Panc1 (cell line): ENCODE measurements at regions not wholly inside any gene's neighbourhood (a gene's known extent, or its start where the extent isn't known, plus 50 kb on each side); places are given as distances from the start of the nearest gene placed in this dataset.

ENCODE experiments used
- ATAC-seq: fragments of 200-7000 bp; cut with Tn5 transposase; 2 replicates; pipeline ENCODE4 v1.9.1; 2020; ENCODE audit warnings: mild to moderate bottlenecking, moderate library complexity
- BruUV-seq: library from RNA; stranded (reverse); fragments of 400-500 nt; replicated peaks from 2 replicates; lab custom pipeline; 2021; lab: Mats Ljungman, UMichigan
- CTCF ChIA-PET: fragments of 300-600 bp; sonication (Branson Sonifier 250); formaldehyde crosslinking; loops from one replicate; lab custom pipeline; 2022; ENCODE audit warnings: antibody characterized with exemption; lab: Charles Lee
- POLR2A ChIA-PET: fragments of 300-600 bp; sonication (Branson Sonifier 250); formaldehyde crosslinking; loops from one replicate; lab custom pipeline; 2022; ENCODE audit warnings: antibody characterized with exemption; lab: Charles Lee
- DNase-seq: peaks from one replicate; pipeline ENCODE4 v3.0.0-alpha.2; 2010; ENCODE audit warnings: low read depth, low spot score
- H3K27ac ChIP-seq: 2 replicates; pipeline ENCODE4 v1.5.1; 2011; ENCODE audit warnings: mild to moderate bottlenecking, low read length, inconsistent platforms
- H3K27me3 ChIP-seq: fragments of 200-500 bp; sonication (Bioruptor generic); 2 replicates; pipeline ENCODE4 v1.6.0; 2014; ENCODE audit warnings: low read length, inconsistent platforms; ENCODE audit not compliant: control insufficient read depth, insufficient read depth
- H3K36me3 ChIP-seq: fragments of 200-500 bp; sonication (Bioruptor generic); 2 replicates; pipeline ENCODE4 v1.5.1; 2014; ENCODE audit warnings: inconsistent platforms, mild to moderate bottlenecking, low read length, moderate library complexity; ENCODE audit not compliant: control insufficient read depth, insufficient read depth
- H3K4me1 ChIP-seq: 2 replicates; pipeline ENCODE4 v1.5.1; 2011; ENCODE audit warnings: inconsistent platforms, mild to moderate bottlenecking, low read length, moderate library complexity; ENCODE audit not compliant: control insufficient read depth, insufficient read depth
- H3K4me3 ChIP-seq, 2 experiments: 2 replicates each; pipeline ENCODE4 v1.5.1; 2011 to 2012; ENCODE audit warnings: low read depth in 2 of 2, low read length in 2 of 2, mild to moderate bottlenecking in 2 of 2, inconsistent platforms in 1 of 2, moderate library complexity in 1 of 2
- H3K9me3 ChIP-seq: fragments of 200-500 bp; sonication (Bioruptor generic); 2 replicates; pipeline ENCODE4 v1.5.1; 2014; ENCODE audit warnings: low read depth, mild to moderate bottlenecking, inconsistent platforms, low read length, moderate library complexity; ENCODE audit not compliant: control insufficient read depth, insufficient read depth
- POLR2AphosphoS5 ChIP-seq: IDR thresholded peaks from 2 replicates; pipeline ENCODE4 v1.6.1; 2012; ENCODE audit warnings: mild to moderate bottlenecking, low read depth, low read length, moderate library complexity
- REST ChIP-seq, 2 experiments: IDR thresholded peaks; 2 replicates each; pipeline ENCODE4 v1.6.1; 2011 to 2012; ENCODE audit warnings: low read depth in 2 of 2, control low read depth in 1 of 2, low read length in 1 of 2, mild to moderate bottlenecking in 1 of 2, moderate library complexity in 1 of 2; ENCODE audit not compliant: insufficient read depth in 1 of 2
- SIN3A ChIP-seq: IDR thresholded peaks from 2 replicates; pipeline ENCODE4 v1.6.1; 2012; ENCODE audit warnings: low read depth, mild to moderate bottlenecking, low read length, moderate library complexity, borderline replicate concordance; ENCODE audit not compliant: insufficient read depth
- TCF7L2 ChIP-seq: IDR thresholded peaks from 2 replicates; pipeline ENCODE4 v1.6.1; 2011; ENCODE audit warnings: mild to moderate bottlenecking, low read depth, low read length, inconsistent platforms
- in situ Hi-C: cut with HindIII; loops from 2 replicates; pipeline ENCODE4 v1.10.0; 2016; ENCODE audit warnings: low sequenced_read_pairs, low pct_unique_long_range_greater_than_20kb
- intact Hi-C: fragments of 100-400 bp; cut with micrococcal nuclease; formaldehyde crosslinking; loops from one replicate; pipeline ENCODE4 v1.10.0; 2022; ENCODE audit not compliant: unreplicated experiment
- TF ChIP-seq, protein P1 (sequence below): fragments of 450-650 bp; IDR thresholded peaks from 2 replicates; pipeline ENCODE4 v1.5.1; 2017; ENCODE audit warnings: mild to moderate bottlenecking

DNA sequence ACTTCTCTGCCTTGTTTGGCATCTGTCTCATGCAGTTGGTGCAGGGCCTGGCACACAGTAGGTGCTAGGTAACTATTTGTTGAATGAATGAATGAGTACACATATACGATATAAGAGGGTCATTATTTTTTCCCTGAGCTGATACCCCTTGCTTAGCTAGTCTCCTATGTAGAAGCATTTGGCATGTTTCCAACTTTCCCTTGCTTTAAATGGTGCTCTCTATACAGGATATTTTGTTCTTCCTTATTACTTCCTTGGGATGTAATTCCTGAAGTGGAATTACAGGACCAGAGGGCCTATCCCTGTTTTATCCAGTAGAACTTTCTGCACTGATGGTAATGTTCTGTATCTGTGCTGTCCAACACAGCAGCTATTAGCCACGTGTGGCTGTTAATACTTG is 250.1 kb upstream of the PWP1 start:
- no peaks in the 10 kb centered on the region for H3K36me3 ChIP-seq
- ChIA-PET POLR2A (no interaction called here), CTCF (no interaction called here)
- H3K9me3 ChIP-seq = no peaks in the 10 kb centered on the region
- intact Hi-C loops (no loop called here), in situ Hi-C loops (no loop called here)
- ATAC-seq (no peak), DNase-seq (no peak)
- BruUV-seq = no TSS peak
- H3K4me3 ChIP-seq = no peak overlapping the region
- H3K4me1 ChIP-seq = no peaks in the 10 kb centered on the region
- H3K27ac ChIP-seq = no peak overlapping the region
- TF ChIP-seq REST (IDR thresholded peaks at IDR 0.05; ENCODE audit: insufficient read depth in 1 of 2, low read depth in 2 of 2, low read length in 1 of 2) (no peak), TCF7L2 (no peak), SIN3A (no peak), POLR2AphosphoS5 (no peak)
- TF ChIP-seq, protein P1, sequence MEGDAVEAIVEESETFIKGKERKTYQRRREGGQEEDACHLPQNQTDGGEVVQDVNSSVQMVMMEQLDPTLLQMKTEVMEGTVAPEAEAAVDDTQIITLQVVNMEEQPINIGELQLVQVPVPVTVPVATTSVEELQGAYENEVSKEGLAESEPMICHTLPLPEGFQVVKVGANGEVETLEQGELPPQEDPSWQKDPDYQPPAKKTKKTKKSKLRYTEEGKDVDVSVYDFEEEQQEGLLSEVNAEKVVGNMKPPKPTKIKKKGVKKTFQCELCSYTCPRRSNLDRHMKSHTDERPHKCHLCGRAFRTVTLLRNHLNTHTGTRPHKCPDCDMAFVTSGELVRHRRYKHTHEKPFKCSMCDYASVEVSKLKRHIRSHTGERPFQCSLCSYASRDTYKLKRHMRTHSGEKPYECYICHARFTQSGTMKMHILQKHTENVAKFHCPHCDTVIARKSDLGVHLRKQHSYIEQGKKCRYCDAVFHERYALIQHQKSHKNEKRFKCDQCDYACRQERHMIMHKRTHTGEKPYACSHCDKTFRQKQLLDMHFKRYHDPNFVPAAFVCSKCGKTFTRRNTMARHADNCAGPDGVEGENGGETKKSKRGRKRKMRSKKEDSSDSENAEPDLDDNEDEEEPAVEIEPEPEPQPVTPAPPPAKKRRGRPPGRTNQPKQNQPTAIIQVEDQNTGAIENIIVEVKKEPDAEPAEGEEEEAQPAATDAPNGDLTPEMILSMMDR = no peak
- H3K27me3 ChIP-seq = no peaks in the 10 kb centered on the region

GRCh38 chr12:107436376-107436775 is 249.2 kb upstream of the PWP1 start:
- no peaks in the 10 kb centered on the region for H3K36me3 ChIP-seq
- no peaks in the 10 kb centered on the region for H3K4me1 ChIP-seq
- H3K9me3 ChIP-seq = no peaks in the 10 kb centered on the region
- ChIA-PET POLR2A (no interaction called here), CTCF (no interaction called here)
- intact Hi-C loops = no loop called here
- no peak overlapping the region for H3K4me3 ChIP-seq
- H3K27ac ChIP-seq = no peak overlapping the region
- in situ Hi-C loops = no loop called here
- BruUV-seq = no TSS peak
- TF ChIP-seq POLR2AphosphoS5 (no peak), REST (IDR thresholded peaks at IDR 0.05; ENCODE audit: insufficient read depth in 1 of 2, low read depth in 2 of 2, low read length in 1 of 2) (no peak), TCF7L2 (no peak), SIN3A (no peak)
- TF ChIP-seq, protein P1 = no peak
- no peaks in the 10 kb centered on the region for H3K27me3 ChIP-seq
- ATAC-seq (no peak), DNase-seq (no peak)
